HG03558 (cell line): ENCODE measurements at regions not wholly inside any gene's neighbourhood (a gene's known extent, or its start where the extent isn't known, plus 50 kb on each side); places are given as distances from the start of the nearest gene placed in this dataset.

Source experiments
- ATAC-seq: cut with Tn5 transposase; IDR thresholded peaks from one replicate; pipeline ENCODE4 v1.9.1; 2021; ENCODE audit warnings: moderate number of reproducible peaks; ENCODE audit not compliant: unreplicated experiment; ENCODE audit errors: extremely low read depth

DNA sequence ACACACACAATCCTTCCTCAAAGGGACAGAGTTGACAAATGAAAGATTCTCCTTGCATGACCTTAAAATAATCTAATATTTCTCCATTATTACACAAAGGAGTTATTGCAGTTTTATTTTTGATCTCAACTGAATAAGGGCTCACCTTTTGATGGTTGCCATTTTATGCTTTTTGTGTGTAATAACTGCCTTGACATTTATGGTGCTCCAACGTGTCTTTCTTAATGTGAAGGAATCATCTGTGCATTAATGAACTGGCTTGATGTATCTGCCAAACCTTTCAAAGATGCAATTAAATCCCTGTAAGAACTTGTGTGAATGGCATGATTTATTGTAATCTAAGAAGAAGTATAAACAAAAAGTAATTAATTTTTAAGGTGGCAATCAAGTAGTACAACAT, 1519.8 kb upstream of the CDH9 start:
- no peak for ATAC-seq

GRCh38 chr5:28557114-28557513, 1518.7 kb upstream of the CDH9 start:
- no peak for ATAC-seq

- ATAC-seq: no peak
These were observed 1511.2 kb upstream of the CDH9 start for GRCh38 chr5:28549588-28549987.

DNA sequence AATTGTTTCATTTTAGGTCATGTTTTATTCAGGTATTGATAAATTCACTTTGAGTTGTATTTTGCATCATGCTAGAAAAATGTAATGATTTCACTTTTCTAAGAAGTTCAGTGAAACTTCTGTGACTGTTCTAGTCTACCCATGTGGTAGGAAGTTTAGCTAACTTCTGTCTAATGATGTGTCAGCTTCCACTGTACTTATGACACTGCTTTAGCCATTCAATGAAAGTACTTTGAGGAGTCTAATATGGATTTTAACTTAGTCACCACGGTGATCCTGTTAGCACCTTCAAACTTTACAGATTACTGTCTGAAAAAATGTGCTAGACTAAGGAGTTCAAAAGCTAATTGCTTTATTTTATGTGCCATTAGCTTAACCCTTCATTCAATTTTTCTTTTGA, 1510.5 kb upstream of the CDH9 start:
- ATAC-seq: no peak

- no peak for ATAC-seq
These were observed 1506.1 kb upstream of the CDH9 start for GRCh38 chr5:28544501-28544900.

DNA sequence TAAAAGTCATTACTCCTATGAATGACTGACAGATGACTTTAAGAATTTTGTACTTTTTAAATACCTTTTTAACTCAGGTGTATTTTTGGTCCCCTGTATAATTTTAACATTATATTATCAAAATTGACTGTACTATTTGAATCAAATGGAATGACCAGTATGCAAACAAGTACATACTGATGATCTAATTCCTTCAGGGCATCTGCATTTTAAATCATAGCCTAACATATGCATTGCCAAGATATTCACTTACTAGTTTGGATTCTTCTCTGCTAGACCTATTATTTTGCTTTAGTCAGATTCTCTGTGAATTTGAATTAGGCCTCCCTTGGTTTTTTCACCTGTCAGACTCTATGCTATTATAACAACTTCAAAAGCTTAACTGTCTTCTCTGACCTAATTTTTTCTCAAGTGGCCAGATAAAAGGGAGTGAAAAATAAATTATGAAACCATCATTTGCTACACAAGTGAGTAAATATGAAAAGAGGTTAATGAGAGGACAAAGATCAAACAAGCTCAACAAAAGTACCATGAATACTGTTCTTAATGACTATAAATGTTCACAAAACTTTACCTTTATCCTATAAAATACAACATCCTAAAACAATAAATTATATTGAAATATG, 1505.2 kb upstream of the CDH9 start:
- no peak for ATAC-seq

GRCh38 chr5:28542987-28543386, 1504.6 kb upstream of the CDH9 start:
- ATAC-seq: no peak

- ATAC-seq: no peak
These were observed 1485.7 kb upstream of the CDH9 start for GRCh38 chr5:28523888-28524635.

- ATAC-seq: no peak
These were observed 1485.0 kb upstream of the CDH9 start for GRCh38 chr5:28523416-28523815.

- ATAC-seq: no peak
These were observed 1479.3 kb upstream of the CDH9 start for GRCh38 chr5:28517691-28518090.

DNA sequence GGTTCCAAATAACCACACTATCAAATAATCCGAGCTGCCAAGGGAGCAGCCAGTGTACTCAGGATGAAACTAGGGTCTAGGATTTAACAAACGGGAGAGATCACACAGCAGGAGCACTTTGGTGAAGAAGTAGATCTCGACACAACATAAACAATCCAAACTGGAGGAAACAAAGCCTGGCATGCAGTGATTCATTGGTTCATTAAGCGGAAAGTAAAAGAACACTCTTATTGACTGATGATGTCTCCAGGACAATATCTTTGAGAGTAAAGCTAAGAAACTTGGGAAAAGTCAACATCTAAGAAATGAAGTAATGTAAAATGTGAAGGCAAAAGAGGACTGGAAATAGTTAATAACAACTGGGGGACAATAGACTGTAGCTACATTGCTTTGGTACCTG, 1478.3 kb upstream of the CDH9 start:
- no peak for ATAC-seq

DNA sequence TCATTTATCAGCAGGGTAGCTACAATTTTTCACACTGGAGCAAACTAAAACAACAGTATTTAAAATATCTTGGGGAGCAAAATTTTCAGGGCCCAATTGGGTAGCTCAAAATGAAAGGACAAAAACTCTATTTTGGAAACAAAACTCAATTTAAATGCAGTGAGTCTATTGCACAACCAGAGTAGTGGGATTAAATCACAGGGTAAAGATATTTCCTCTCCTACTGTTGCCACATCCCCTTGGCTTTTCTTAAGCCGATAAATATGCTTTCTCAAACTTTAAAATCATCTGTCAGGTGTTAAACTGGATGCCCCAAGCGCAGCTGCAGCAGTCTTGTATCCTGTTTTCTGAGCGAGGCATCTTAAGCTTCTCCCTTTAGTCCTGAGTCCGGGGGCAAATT, 1474.3 kb upstream of the CDH9 start:
- ATAC-seq: no peak

DNA sequence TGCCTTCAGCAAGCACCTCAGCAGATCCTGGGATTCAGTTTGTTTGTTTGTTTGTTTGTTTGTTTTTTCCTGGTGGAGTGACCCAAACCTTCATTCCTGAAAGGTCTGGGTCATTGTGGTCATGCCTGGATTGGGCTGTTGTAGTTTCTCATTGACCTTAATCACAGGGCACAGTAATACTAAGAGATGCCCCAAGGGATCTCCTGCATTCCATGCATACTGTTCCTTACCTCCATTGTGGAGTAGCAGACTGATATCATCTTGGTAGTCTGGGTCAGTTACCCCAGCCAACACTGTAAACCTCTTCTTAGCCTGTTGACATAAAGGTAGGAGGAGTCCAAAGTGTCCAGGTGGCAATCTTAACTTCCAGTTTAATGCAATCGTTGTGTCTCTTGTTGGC, 1466.7 kb upstream of the CDH9 start:
- no peak for ATAC-seq

DNA sequence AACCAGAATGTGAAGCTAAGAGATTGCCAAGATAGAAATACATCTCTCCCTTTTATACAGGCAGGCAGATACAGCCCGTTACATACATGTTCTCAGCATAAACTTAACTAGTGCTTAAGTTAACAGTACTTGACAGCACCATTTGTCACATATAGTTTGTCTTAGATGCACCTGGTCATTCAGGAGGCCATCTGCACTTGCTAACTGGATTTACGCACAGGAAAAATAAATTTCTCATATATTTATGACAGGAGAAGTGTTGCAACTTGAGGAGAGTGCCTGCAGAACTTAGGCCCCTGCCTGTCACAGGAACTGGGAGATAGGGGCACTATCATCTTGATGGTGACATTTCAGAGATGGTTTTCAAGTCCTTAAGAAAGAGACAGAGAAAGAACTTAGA, 1462.1 kb upstream of the CDH9 start:
- no peak for ATAC-seq

- no peak for ATAC-seq
These were observed 1461.4 kb upstream of the CDH9 start for GRCh38 chr5:28499766-28500290.

DNA sequence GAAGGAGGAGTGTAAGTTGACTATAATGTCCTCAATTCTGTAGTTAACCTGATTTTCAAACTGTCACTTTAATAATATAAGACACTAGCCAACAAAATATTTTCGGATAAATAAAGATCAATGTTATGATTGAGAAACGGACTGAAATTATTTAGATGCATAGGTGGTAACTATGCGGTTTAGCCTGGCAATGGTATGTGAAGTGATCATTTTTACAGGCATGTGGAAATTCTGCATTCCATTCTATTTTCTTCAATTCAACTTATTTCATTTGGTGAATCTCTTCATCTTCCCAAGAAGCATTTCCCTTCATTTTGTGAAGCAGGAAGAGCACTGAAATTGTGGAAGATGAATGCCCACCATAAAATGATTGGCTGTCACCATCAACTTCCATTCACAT, 1457.5 kb upstream of the CDH9 start:
- no peak for ATAC-seq

- no peak for ATAC-seq
These were observed 1455.1 kb upstream of the CDH9 start for GRCh38 chr5:28493456-28493855.

GRCh38 chr5:28488752-28489151, 1450.4 kb upstream of the CDH9 start:
- ATAC-seq: no peak

- ATAC-seq: no peak
These were observed 1445.1 kb upstream of the CDH9 start for GRCh38 chr5:28483327-28484025.

- no peak for ATAC-seq
These were observed 1435.2 kb upstream of the CDH9 start for GRCh38 chr5:28473531-28474107.

DNA sequence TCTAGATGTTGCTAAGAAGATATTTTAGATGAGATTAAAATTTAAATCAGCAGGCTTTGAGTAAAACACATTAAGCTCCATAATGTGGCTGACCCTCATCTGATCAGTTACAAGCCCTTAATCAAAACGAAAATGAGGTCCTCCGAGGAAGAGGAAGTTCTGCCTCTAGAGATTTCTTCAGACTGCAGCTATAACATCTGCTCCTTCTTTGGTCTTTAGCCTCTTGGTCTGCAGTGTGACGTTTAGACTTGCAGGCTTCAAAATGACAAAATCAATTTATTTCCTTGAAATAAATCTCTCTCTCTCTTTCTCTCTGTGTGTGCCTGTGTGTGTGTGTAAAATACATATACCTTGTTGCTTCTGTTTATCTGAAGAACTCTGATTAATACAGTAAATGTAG, 1429.8 kb upstream of the CDH9 start:
- no peak for ATAC-seq
